HEK293 (cell line): ENCODE measurements at regions not wholly inside any gene's neighbourhood (a gene's known extent, or its start where the extent isn't known, plus 50 kb on each side); places are given as distances from the start of the nearest gene placed in this dataset.

Experiments
- CTCF ChIA-PET: fragments of 350-600 bp; formaldehyde crosslinking; extraction: SDS; loops from one replicate; lab custom pipeline; 2021; ENCODE audit warnings: antibody characterized with exemption; lab: Yijun Ruan, JAX
- POLR2A ChIA-PET: fragments of 300-600 bp; formaldehyde crosslinking; extraction: SDS; loops from one replicate; lab custom pipeline; 2020; ENCODE audit warnings: antibody characterized with exemption, inconsistent platforms; lab: Yijun Ruan, JAX
- H3K27ac ChIP-seq: fragments of 200-500 bp; sonication (Bioruptor generic); 2 replicates; pipeline ENCODE4 v1.5.1; 2014; ENCODE audit warnings: low read depth, low read length, control low read depth, inconsistent platforms; ENCODE audit errors: extremely low read depth
- H3K36me3 ChIP-seq, 2 experiments: fragments of 200-500 bp in 1 of 2; sonication (Bioruptor generic) in 1 of 2; 1 replicate in 1 of 2; 2 replicates in 1 of 2; pipeline ENCODE4 v1.5.1; 2014 to 2017; ENCODE audit warnings: inconsistent platforms in 2 of 2, low read length in 2 of 2; ENCODE audit not compliant: control insufficient read depth in 2 of 2, insufficient read depth in 1 of 2
- H3K4me1 ChIP-seq: fragments of 200-500 bp; sonication (Bioruptor generic); 2 replicates; pipeline ENCODE4 v1.5.1; 2014; ENCODE audit warnings: mild to moderate bottlenecking, low read length, inconsistent platforms; ENCODE audit not compliant: control insufficient read depth, insufficient read depth
- H3K4me3 ChIP-seq: 2 replicates; pipeline ENCODE4 v1.5.1; 2011; ENCODE audit warnings: low read depth, mild to moderate bottlenecking, control low read depth, low read length, moderate library complexity
- H3K9me3 ChIP-seq: fragments of 200-500 bp; sonication (Bioruptor generic); 2 replicates; pipeline ENCODE4 v1.5.1; 2014; ENCODE audit warnings: low read depth, low read length, inconsistent platforms; ENCODE audit not compliant: control insufficient read depth, insufficient read depth
- BCL11A ChIP-seq: fragments of 450-650 bp; formaldehyde crosslinking; IDR thresholded peaks from 2 replicates; pipeline ENCODE4 v1.5.1; 2016; ENCODE audit warnings: low read depth, missing biosample characterization, missing genetic modification characterization
- MYNN ChIP-seq: fragments of 450-650 bp; formaldehyde crosslinking; IDR thresholded peaks from 2 replicates; pipeline ENCODE4 v1.5.1; 2016; ENCODE audit warnings: missing biosample characterization, missing genetic modification characterization, borderline replicate concordance
- TSHZ1 ChIP-seq: fragments of 450-650 bp; formaldehyde crosslinking; IDR thresholded peaks from 2 replicates; pipeline ENCODE4 v1.5.1; 2016; ENCODE audit warnings: missing biosample characterization, missing genetic modification characterization, borderline replicate concordance
- YY2 ChIP-seq: fragments of 450-650 bp; formaldehyde crosslinking; IDR thresholded peaks from 2 replicates; pipeline ENCODE4 v1.5.1; 2016; ENCODE audit warnings: missing biosample characterization, missing genetic modification characterization
- ZFP69B ChIP-seq: fragments of 450-650 bp; formaldehyde crosslinking; IDR thresholded peaks from 2 replicates; pipeline ENCODE4 v1.5.1; 2016; ENCODE audit warnings: missing biosample characterization, missing genetic modification characterization
- ZNF169 ChIP-seq: fragments of 450-650 bp; formaldehyde crosslinking; IDR thresholded peaks from 2 replicates; pipeline ENCODE4 v1.5.1; 2016; ENCODE audit warnings: missing biosample characterization, missing genetic modification characterization
- ZNF175 ChIP-seq: fragments of 450-650 bp; formaldehyde crosslinking; IDR thresholded peaks from 2 replicates; pipeline ENCODE4 v1.5.1; 2016; ENCODE audit warnings: missing biosample characterization, missing genetic modification characterization
- ZNF2 ChIP-seq: fragments of 450-650 bp; formaldehyde crosslinking; IDR thresholded peaks from 2 replicates; pipeline ENCODE4 v1.5.1; 2016; ENCODE audit warnings: missing biosample characterization, missing genetic modification characterization
- ZNF248 ChIP-seq: fragments of 450-650 bp; formaldehyde crosslinking; IDR thresholded peaks from 2 replicates; pipeline ENCODE4 v1.5.1; 2017; ENCODE audit warnings: missing biosample characterization, missing genetic modification characterization
- ZNF335 ChIP-seq: fragments of 450-650 bp; formaldehyde crosslinking; conservative IDR thresholded peaks from 2 replicates; pipeline ENCODE4 v1.5.1; 2016; ENCODE audit warnings: missing biosample characterization, missing genetic modification characterization
- ZNF394 ChIP-seq: fragments of 450-650 bp; formaldehyde crosslinking; IDR thresholded peaks from 2 replicates; pipeline ENCODE4 v1.5.1; 2016; ENCODE audit warnings: missing biosample characterization, missing genetic modification characterization, mild to moderate bottlenecking, moderate library complexity, borderline replicate concordance
- ZNF521 ChIP-seq: fragments of 450-650 bp; formaldehyde crosslinking; IDR thresholded peaks from 2 replicates; pipeline ENCODE4 v1.5.1; 2017; ENCODE audit warnings: missing biosample characterization, mild to moderate bottlenecking, missing genetic modification characterization
- ZNF623 ChIP-seq: fragments of 450-650 bp; formaldehyde crosslinking; IDR thresholded peaks from 2 replicates; pipeline ENCODE4 v1.5.1; 2016; ENCODE audit warnings: missing biosample characterization, missing genetic modification characterization
- ZNF664 ChIP-seq: fragments of 450-650 bp; formaldehyde crosslinking; IDR thresholded peaks from 2 replicates; pipeline ENCODE4 v1.5.1; 2016; ENCODE audit warnings: missing biosample characterization, missing genetic modification characterization
- TF ChIP-seq, protein P1 (sequence below): IDR thresholded peaks from 2 replicates; pipeline ENCODE4 v1.6.1; 2011; ENCODE audit warnings: mild to moderate bottlenecking, low read depth, low read length, borderline replicate concordance
- TF ChIP-seq, protein P2 (sequence below): fragments of 450-650 bp; formaldehyde crosslinking; IDR thresholded peaks from 2 replicates; pipeline ENCODE4 v1.5.1; 2016; ENCODE audit warnings: missing biosample characterization, missing genetic modification characterization
- TF ChIP-seq, protein P3 (sequence below): fragments of 450-650 bp; formaldehyde crosslinking; IDR thresholded peaks from 2 replicates; pipeline ENCODE4 v1.5.1; 2016; ENCODE audit warnings: missing biosample characterization, missing genetic modification characterization, low read depth

DNA sequence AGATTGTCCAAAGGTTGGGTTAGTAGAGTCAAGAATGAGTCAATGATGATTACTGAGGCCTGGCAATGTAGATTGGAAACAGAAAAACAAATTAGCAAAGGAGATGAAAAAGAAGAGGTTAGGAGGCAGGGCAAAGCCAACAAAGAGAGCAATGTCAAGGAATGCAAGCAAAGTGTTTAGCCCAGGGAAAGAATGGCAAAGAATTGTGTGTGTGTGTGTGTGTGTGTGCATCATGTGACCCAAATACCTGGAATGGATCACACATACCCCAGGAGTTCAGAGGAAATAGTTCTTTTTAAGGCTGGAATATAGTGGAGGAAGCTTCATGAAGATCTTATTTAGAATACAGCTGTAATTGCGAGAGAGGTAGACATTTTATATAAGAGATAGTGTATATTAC is 831.7 kb upstream of the ARPP21 start:
- no peak overlapping the region for H3K4me3 ChIP-seq
- no peaks in the 10 kb centered on the region for H3K36me3 ChIP-seq
- H3K9me3 ChIP-seq: no peaks in the 10 kb centered on the region
- CTCF ChIA-PET: no interaction called here
- H3K4me1 ChIP-seq: no peaks in the 10 kb centered on the region
- TF ChIP-seq, protein P1, sequence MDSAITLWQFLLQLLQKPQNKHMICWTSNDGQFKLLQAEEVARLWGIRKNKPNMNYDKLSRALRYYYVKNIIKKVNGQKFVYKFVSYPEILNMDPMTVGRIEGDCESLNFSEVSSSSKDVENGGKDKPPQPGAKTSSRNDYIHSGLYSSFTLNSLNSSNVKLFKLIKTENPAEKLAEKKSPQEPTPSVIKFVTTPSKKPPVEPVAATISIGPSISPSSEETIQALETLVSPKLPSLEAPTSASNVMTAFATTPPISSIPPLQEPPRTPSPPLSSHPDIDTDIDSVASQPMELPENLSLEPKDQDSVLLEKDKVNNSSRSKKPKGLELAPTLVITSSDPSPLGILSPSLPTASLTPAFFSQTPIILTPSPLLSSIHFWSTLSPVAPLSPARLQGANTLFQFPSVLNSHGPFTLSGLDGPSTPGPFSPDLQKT: no peak
- TF ChIP-seq ZNF2 (tag by site-specific recombination) (no peak), ZNF664 (no peak), TSHZ1 (no peak), ZNF394 (tag by site-specific recombination) (no peak), ZNF248 (no peak), ZNF335 (no peak), BCL11A (no peak), MYNN (no peak), ZFP69B (tag by site-specific recombination) (no peak), ZNF623 (tag by site-specific recombination) (no peak), ZNF175 (tag by site-specific recombination) (no peak), YY2 (no peak)
- TF ChIP-seq, protein P2, sequence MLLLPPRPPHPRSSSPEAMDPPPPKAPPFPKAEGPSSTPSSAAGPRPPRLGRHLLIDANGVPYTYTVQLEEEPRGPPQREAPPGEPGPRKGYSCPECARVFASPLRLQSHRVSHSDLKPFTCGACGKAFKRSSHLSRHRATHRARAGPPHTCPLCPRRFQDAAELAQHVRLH (tag by site-specific recombination): no peak
- TF ChIP-seq, all 188 proteins: peak for 0
- H3K27ac ChIP-seq: no peak overlapping the region
- POLR2A ChIA-PET: no interaction called here

GRCh38 chr3:34808287-34808686 is 831.0 kb upstream of the ARPP21 start:
- H3K4me3 ChIP-seq: no peak overlapping the region
- TF ChIP-seq ZNF521 (tag by site-specific recombination) (no peak), TSHZ1 (no peak), ZNF169 (no peak)
- TF ChIP-seq, protein P3, sequence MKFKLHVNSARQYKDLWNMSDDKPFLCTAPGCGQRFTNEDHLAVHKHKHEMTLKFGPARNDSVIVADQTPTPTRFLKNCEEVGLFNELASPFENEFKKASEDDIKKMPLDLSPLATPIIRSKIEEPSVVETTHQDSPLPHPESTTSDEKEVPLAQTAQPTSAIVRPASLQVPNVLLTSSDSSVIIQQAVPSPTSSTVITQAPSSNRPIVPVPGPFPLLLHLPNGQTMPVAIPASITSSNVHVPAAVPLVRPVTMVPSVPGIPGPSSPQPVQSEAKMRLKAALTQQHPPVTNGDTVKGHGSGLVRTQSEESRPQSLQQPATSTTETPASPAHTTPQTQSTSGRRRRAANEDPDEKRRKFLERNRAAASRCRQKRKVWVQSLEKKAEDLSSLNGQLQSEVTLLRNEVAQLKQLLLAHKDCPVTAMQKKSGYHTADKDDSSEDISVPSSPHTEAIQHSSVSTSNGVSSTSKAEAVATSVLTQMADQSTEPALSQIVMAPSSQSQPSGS (tag by site-specific recombination): no peak
- TF ChIP-seq, all 188 proteins: peak for 0
- Histone ChIP-seq H3K36me3 (no peaks in the 10 kb centered on the region), H3K27ac (no peak overlapping the region), H3K4me1 (no peaks in the 10 kb centered on the region), H3K9me3 (no peaks in the 10 kb centered on the region)
- POLR2A ChIA-PET: no interaction called here
- CTCF ChIA-PET: no interaction called here
